GM18505 (cell line): ENCODE measurements at regions not wholly inside any gene's neighbourhood (a gene's known extent, or its start where the extent isn't known, plus 50 kb on each side); places are given as distances from the start of the nearest gene placed in this dataset.

ENCODE experiments used
- ATAC-seq: cut with Tn5 transposase; IDR thresholded peaks from one replicate; pipeline ENCODE4 v1.9.1; 2021; ENCODE audit not compliant: unreplicated experiment
- POLR2A ChIP-seq: IDR thresholded peaks from 4 replicates; pipeline ENCODE4 v1.6.1; 2011; ENCODE audit warnings: borderline replicate concordance; ENCODE audit not compliant: insufficient read depth, insufficient read length; ENCODE audit errors: extremely low read depth

DNA sequence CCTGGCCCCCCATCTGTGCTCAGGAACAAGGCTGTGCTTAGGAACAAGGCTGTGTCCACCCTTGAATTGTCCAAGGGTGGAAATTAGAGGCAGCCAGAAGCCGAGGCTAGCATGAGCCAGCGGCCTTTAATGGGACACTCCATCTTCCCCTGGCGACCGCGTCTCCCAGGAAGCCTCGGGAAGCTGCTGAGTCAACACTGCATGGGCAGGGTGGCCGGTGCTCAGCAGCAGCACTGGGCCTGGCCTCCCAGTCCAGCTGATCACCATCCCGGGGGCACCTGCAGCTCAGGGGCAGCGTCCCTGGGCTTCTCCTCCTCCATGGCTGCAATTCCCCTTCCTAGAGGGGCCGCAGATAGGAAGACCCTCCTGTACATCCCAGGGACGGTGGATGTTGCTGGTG lies 180.8 kb downstream of the ENGASE start:
- no peak for ATAC-seq

DNA sequence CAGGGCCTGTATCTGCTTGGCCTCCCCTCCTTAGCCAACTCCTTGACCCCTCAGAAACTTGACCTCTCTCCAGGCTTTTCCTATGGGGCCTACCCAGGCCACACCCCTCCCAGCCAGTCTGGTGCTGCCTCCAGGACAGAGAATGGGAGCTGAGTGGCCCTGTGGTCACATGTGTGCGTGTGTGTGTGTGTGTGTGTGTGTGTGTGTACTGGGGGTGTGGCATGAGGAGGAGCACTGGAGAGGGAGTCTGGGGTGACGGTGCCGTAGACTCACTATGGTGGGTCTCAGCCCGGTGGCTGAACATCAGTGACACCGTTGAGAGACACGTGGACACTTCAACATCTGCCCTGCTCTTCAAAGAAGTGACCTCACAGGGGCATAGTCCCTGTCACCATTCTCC lies 180.4 kb downstream of the ENGASE start:
- TF ChIP-seq POLR2A = no peak
- ATAC-seq = no peak

More for the DNA sequence above, 180.8 kb downstream of the ENGASE start:
- no peak for TF ChIP-seq POLR2A

DNA sequence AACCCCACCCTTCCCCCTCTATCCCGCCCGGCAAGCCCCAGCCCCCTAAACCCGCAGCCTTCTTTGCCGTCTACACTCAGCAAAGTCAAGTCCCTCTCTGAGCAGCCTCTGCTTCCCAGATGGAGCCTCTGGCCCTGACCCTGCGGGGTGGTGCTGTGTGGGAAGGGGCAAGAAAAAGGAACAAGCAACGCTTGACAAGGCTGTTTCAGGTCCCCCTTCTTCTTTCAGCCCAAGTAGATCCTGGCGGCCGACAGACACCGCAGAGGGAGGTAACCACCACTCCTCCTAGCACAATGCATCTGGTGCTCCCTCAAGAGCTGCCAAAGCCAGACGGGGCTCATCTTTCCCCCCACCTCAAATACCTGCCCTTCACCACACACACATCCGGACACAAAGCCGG lies 178.3 kb downstream of the ENGASE start:
- TF ChIP-seq POLR2A = no peak
- ATAC-seq = no peak

DNA sequence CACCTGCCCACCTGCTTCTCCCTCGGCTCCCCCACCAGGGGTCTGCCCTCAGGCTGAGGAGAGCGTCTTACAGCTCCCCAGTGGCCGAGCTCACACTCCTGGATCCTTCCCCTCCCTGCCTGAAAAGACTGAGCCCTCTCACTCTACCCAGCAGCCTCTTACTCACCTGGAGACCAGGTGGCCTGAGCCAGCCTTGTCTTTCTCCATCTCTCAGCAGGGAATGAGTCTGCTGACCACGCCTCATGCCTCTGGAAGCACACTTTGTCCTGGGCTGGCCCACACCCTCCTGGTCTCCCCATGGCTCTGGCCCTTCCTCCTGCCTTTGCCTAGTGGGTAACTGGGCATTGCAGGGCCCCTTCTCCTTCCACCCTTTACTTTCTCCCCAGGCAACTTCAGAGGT lies 177.2 kb downstream of the ENGASE start:
- ATAC-seq = no peak
- no peak for TF ChIP-seq POLR2A

DNA sequence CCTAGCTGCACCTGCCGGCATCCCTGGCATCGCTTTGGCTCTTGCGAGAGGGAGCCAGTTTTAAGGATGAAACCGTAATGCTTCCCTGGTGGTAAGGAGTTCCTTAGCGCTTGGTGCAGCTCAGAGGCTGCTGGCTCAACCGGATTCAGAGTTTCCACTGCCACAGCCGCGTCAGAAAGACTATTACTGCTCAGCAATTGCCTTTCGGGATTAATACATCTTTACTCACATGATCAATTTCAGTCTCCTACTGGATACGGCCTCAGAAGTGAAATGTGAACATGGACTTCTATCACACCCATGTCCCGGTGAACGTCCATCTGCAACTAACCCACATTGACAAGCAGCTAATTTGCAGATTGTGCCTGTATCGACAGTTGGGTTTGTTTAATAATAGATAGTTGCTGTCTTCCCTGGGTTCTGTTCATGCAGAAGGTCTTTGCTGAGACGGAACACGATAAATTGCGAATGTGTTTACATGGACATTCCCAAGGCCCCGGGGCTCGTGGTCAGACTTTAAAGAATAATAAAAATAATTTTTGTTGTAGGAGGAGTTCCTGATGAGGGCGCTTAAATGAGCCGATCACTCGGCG lies 175.4 kb downstream of the ENGASE start:
- ATAC-seq = no peak

DNA sequence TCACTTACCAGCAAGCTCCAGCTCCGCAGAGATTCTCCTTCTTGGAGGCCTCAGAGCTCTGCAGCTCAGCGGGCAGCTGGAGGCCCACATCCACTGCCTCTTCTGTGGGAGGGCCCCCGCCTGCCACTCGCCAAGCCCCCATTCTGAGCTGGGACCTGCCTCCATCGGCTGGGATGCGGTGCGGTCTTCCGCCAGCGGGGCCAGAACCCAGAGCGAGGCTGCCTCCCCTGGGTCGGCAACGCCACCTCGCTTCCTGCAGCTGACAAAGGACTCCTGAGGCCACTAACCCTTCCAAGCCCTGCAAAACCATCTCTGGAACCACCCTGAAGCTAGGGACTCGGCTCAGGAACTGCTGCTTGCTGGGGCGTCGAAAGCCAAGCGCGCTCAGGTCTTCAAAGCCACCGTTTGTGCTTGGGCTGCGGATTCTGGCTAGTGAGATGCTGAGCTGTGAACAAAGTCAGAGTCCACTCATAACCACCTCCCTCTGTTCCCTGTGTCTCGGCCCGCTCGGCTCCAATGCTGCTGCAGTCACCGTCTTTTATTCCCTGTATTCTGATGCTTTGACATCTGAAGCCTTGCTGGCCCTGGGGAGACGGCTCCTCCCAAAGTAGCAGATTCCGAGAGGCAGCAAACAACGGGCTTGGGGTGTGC lies 174.3 kb downstream of the ENGASE start:
- no peak for TF ChIP-seq POLR2A
- no peak for ATAC-seq

More for the DNA sequence above, 175.4 kb downstream of the ENGASE start:
- no peak for TF ChIP-seq POLR2A

DNA sequence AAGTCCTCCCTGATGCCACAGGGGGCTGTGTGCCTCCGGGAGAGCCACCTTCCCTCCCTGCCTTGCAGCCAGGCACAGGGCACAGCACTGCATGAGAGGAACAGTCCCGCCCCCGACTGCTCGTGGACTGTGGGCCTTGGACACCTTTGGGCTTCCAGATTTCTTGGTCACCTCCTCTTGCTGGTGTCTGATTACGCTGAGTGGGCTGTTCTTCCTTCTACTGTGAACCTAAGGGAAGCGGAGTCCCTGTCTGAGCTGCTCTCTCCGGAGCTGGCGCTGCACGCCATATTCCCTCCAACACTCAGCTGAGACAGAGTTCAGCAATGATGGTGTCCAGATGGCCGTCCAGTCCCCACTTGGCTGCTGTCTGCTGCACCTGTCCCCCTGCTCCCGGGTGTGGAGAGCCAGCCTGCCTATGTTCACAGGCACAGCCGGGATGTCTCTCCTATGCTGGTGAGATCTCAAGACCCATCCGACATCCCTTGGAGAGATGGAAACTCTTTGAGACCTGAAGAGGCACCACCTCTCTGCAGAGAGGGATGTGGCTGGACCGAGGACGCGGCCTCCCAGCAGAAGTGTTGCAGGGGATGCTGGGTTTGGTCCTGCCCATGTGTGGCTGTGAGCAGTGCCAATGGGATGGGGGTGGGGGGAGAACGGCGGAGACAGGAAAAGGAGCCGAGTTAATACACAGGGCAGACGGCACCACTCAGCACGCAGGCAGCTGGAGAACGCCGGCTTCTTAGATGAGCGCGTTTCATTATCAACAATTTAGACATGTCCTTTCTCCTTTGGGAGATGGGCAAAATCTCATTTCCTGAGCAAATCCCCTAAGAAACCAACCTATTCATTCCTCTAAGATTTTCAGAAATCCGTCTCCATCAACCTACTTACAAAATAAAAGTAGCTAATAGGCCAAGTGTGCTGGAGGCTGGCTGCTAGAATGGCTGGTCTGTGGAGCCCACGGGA lies 171.9 kb downstream of the ENGASE start:
- no peak for TF ChIP-seq POLR2A
- ATAC-seq = no peak

DNA sequence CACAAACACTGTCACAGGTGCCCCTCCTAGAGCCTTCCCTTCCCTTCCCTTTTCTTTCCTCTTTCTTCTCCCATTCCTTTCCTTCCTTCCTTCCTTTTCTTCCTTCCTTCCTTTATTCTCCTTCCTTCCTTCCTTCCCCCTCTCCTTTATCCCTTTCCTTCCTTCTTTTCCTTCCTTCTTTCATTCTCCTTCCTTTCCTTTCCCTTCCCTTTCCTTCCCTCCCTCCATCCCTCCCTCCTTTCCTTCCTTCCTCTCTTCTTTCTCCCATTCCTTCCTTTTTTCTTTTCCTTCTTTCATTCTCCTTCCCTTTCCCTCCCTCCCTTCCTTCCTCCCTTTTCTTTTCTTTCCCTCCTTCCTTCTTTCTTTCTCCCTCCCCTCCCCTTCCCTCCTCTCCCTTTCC lies 170.0 kb downstream of the ENGASE start:
- TF ChIP-seq POLR2A = no peak
- no peak for ATAC-seq

DNA sequence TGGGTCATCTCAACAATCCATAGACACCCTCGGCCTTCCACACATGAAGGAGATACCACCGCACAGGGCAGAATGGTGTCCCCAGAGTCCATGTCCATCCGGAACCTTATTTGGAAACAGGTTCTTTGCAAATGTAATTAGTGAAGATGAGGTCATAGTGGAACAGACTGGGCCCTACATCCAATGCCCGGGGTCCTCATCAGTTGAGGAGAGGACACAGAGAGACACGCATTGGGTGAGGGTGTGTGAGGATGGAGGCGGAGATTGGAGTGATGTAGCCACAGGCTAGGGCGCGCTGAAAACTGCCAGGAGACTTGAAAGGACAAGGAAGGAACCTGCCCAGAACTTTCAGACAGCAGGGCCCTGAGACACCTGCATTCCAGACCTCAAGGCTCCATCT lies 169.4 kb downstream of the ENGASE start:
- no peak for ATAC-seq
- TF ChIP-seq POLR2A = no peak

DNA sequence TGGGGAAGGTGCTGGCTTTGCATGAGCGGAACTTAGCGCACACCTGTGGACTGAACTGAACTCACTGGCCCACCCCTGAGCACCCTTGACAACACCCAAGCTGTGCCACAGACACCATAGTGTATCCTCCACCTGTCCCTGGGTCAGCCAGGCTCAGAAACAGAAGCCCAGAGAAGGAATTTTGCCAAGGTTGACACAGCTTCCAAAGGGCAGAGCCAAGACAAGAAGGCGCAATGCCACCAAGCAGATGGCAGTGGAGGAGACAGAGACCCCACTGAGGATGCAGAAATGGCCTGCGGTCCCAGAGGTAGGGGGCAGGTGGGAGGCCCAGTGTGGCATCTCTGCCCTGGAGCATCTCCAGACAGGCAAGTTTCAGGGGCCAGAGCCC lies 169.0 kb downstream of the ENGASE start:
- ATAC-seq = no peak
- TF ChIP-seq POLR2A = no peak

DNA sequence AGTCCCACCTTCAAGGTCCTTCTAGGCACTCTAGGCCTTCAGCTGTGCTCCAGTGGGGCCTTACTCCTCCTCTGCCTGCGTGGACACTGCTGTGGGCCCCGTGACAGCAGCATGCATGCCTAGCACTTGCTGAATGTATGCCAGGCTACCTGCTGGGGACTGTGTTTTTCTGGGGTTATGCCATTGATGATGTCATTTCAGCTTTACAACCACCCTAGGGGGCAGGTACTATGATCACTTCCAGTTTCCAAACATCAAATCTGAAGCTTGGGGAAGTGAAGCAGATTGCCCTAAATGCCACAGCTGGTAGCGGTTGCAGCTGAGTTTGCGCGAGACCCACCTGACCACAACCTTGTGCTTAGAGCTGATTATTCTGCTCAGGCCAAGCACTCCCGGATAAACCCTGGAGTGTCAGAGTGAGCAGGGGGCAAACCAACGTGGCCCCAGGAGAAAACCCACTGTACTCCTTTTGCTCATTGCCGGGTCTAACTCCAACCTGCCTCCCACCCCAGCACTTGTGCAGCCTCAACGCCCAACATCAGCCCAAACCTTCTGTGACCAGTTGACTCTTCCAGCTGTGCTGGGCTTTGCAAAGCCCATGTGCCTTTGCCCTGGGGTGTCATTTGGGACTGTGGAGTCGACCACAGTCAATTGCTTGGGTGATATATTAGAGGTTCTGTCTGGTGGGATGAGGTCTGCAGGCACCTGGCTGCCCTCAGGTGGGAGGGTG lies 168.4 kb downstream of the ENGASE start:
- ATAC-seq = no peak
- TF ChIP-seq POLR2A = no peak

DNA sequence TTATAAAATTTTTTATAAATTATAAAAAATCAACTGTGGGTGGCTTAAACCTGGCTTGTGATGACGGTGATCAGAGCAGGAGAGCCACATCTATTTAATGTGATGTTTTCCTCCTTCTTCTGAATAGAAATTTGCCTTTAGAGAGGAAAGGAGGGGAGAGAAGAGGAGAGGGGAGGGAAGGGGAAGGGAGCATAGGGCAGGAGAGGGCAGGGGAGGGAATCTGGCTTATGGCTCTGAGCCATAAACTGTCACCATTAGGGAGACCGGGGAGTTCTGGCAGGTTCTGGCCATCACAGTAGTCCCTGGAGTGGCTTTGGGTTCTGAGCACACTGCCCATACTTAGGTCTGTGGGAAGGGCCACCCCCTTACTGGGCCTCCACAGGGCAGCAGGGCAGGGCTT lies 167.8 kb downstream of the ENGASE start:
- TF ChIP-seq POLR2A = no peak
- no peak for ATAC-seq

DNA sequence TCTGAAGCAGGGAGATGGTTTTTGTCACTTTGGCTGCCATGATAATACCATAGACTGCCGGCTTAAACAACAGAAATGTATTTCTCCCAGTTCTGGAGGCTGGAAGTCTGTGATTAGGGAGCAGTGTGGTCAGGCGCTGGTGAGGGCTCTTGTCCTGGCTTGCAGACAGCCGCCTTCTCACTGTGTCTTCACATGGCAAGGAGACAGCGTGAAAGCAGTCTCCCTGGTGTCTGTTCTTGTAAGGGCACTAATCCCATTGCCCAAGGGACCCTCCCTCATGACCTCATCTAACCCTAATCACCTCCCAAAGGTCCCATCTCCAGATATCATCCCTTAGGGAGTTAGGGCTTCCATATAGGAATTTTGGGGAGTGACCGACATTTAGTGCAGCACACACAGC lies 167.0 kb downstream of the ENGASE start:
- TF ChIP-seq POLR2A = no peak
- ATAC-seq = no peak
